ENCODE measurements at regions not wholly inside any gene's neighbourhood (a gene's known extent, or its start where the extent isn't known, plus 50 kb on each side); places are given as distances from the start of the nearest gene placed in this dataset.

DNA sequence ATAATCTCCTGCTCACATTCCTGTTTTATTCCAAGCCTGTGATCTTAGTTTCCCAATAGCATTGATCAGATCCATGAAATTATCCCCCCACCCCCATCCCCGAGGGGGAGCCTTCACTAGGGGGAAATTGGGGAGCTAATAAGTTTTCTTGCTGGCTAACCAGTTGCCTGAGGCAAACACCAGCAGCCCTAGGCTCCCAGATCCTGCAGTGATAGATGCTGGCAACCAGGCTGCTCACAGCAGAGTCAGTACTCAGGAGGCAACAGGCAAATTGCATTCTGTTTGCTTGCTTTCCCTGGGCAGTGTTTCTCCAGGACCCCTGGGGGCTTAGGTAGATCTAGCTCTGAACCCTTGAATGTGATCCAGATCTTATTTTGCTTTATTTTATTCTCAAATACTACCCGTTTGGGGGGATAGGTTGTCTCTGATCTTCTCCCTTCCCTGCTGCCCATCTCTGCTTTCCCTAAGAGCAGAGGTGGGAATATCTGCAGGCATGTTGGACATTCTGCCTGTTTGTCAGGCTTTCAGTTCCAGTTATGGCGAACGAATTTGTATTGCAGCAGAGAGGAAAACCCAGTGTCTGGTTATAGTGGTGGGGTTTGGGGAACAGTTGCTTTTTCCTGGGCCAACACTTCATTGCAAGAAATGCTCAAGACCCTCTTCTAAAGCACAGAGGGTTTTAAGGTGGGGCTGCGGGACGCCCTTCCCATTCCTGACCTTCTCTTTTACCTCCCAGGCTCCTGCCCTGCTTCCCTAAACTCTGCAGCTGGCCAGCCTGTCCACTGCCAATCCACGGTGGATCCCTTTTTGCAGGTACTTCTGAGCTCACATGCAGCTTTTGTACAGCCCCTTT, 289.8 kb upstream of the PLXNA2 start:
- TF ChIP-seq USF1 (IDR thresholded peaks at IDR 0.05) (no peak), CEBPB (IDR thresholded peaks at IDR 0.05) (no peak), TEAD4 (IDR thresholded peaks at IDR 0.05) (no peak), CREB1 (IDR thresholded peaks at IDR 0.05; ENCODE audit: low read depth) (no peak), TAF1 (IDR thresholded peaks at IDR 0.05; ENCODE audit: low read depth) (no peak), RAD21 (IDR thresholded peaks at IDR 0.05; ENCODE audit: low read depth) (no peak), EGR1 (IDR thresholded peaks at IDR 0.05) (no peak), MAX (IDR thresholded peaks at IDR 0.05) (no peak), NFIC (IDR thresholded peaks at IDR 0.05) (no peak), YY1 (IDR thresholded peaks at IDR 0.05; ENCODE audit: low read depth) (no peak), FOXM1 (IDR thresholded peaks at IDR 0.05; ENCODE audit: borderline replicate concordance, low read depth) (no peak), EP300 (IDR thresholded peaks at IDR 0.05; ENCODE audit: borderline replicate concordance) (no peak), ZBTB7A (IDR thresholded peaks at IDR 0.05; ENCODE audit: low read depth) (no peak), TCF12 (IDR thresholded peaks at IDR 0.05; ENCODE audit: low read depth) (no peak)
- TF ChIP-seq, protein P1, sequence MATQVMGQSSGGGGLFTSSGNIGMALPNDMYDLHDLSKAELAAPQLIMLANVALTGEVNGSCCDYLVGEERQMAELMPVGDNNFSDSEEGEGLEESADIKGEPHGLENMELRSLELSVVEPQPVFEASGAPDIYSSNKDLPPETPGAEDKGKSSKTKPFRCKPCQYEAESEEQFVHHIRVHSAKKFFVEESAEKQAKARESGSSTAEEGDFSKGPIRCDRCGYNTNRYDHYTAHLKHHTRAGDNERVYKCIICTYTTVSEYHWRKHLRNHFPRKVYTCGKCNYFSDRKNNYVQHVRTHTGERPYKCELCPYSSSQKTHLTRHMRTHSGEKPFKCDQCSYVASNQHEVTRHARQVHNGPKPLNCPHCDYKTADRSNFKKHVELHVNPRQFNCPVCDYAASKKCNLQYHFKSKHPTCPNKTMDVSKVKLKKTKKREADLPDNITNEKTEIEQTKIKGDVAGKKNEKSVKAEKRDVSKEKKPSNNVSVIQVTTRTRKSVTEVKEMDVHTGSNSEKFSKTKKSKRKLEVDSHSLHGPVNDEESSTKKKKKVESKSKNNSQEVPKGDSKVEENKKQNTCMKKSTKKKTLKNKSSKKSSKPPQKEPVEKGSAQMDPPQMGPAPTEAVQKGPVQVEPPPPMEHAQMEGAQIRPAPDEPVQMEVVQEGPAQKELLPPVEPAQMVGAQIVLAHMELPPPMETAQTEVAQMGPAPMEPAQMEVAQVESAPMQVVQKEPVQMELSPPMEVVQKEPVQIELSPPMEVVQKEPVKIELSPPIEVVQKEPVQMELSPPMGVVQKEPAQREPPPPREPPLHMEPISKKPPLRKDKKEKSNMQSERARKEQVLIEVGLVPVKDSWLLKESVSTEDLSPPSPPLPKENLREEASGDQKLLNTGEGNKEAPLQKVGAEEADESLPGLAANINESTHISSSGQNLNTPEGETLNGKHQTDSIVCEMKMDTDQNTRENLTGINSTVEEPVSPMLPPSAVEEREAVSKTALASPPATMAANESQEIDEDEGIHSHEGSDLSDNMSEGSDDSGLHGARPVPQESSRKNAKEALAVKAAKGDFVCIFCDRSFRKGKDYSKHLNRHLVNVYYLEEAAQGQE (IDR thresholded peaks at IDR 0.05; ENCODE audit: low read depth): no peak

- TF ChIP-seq EGR1 (IDR thresholded peaks at IDR 0.05) (no peak), EP300 (IDR thresholded peaks at IDR 0.05; ENCODE audit: borderline replicate concordance) (no peak), MAX (IDR thresholded peaks at IDR 0.05) (no peak), ZBTB7A (IDR thresholded peaks at IDR 0.05; ENCODE audit: low read depth) (no peak), CREB1 (IDR thresholded peaks at IDR 0.05; ENCODE audit: low read depth) (no peak), FOXM1 (IDR thresholded peaks at IDR 0.05; ENCODE audit: borderline replicate concordance, low read depth) (no peak), TAF1 (IDR thresholded peaks at IDR 0.05; ENCODE audit: low read depth) (no peak), TEAD4 (IDR thresholded peaks at IDR 0.05) (no peak), TCF12 (IDR thresholded peaks at IDR 0.05; ENCODE audit: low read depth) (no peak), NFIC (IDR thresholded peaks at IDR 0.05) (no peak), RAD21 (IDR thresholded peaks at IDR 0.05; ENCODE audit: low read depth) (no peak), YY1 (IDR thresholded peaks at IDR 0.05; ENCODE audit: low read depth) (no peak), CEBPB (IDR thresholded peaks at IDR 0.05) (no peak), USF1 (IDR thresholded peaks at IDR 0.05) (no peak)
- TF ChIP-seq, protein P1 (IDR thresholded peaks at IDR 0.05; ENCODE audit: low read depth): no peak
Observed at GRCh38 chr1:208534599-208534897, 290.4 kb upstream of the PLXNA2 start.

DNA sequence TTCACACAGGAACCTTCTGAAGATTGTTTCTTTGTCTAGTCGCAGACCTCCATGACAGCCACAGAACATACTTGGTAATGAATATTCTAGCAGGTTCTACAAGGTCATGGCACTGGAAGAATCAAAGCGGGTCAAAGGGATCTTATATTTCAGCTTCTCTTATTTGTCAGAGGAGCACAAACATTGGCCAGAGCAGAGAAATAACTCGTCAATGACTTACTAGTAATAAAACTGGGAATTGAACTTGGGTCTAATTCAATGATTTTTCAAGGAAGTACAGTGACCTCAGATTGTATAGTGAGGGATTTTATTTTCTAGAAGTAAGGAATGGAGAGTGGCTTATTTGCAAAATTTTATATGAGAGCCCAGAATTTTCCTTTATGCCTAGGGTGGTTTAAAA, 290.8 kb upstream of the PLXNA2 start:
- TF ChIP-seq YY1 (IDR thresholded peaks at IDR 0.05; ENCODE audit: low read depth) (no peak), CEBPB (IDR thresholded peaks at IDR 0.05) (no peak)

- TF ChIP-seq TCF12 (IDR thresholded peaks at IDR 0.05; ENCODE audit: low read depth) (no peak), NFIC (IDR thresholded peaks at IDR 0.05) (no peak), TAF1 (IDR thresholded peaks at IDR 0.05; ENCODE audit: low read depth) (no peak), CEBPB (IDR thresholded peaks at IDR 0.05) (no peak), RAD21 (IDR thresholded peaks at IDR 0.05; ENCODE audit: low read depth) (no peak), ZBTB7A (IDR thresholded peaks at IDR 0.05; ENCODE audit: low read depth) (no peak), EGR1 (IDR thresholded peaks at IDR 0.05) (no peak)
- TF ChIP-seq, protein P1 (IDR thresholded peaks at IDR 0.05; ENCODE audit: low read depth): no peak
Observed at GRCh38 chr1:208535511-208535910, 291.3 kb upstream of the PLXNA2 start.

Measured in Ishikawa (cell line).